MM.1S (cell line): ENCODE measurements at regions not wholly inside any gene's neighbourhood (a gene's known extent, or its start where the extent isn't known, plus 50 kb on each side); places are given as distances from the start of the nearest gene placed in this dataset.

Source experiments
- EZH2 ChIP-seq: fragments of 300-600 bp; sonication (generic); optimal IDR thresholded peaks from 2 replicates; pipeline ENCODE3; 2017; ENCODE audit warnings: low read depth, mild to moderate bottlenecking, antibody characterized with exemption, low read length, mixed read lengths
- EZH2phosphoT487 ChIP-seq: fragments of 300-600 bp; sonication (generic); IDR thresholded peaks from 2 replicates; pipeline ENCODE4 v1.6.1; 2018; ENCODE audit warnings: antibody characterized with exemption, low read length
- TF ChIP-seq, protein P1 (sequence below): fragments of 300-600 bp; sonication (generic); IDR thresholded peaks from 2 replicates; pipeline ENCODE4 v1.5.1; 2016; ENCODE audit warnings: antibody characterized with exemption, low read length, mixed read lengths

DNA sequence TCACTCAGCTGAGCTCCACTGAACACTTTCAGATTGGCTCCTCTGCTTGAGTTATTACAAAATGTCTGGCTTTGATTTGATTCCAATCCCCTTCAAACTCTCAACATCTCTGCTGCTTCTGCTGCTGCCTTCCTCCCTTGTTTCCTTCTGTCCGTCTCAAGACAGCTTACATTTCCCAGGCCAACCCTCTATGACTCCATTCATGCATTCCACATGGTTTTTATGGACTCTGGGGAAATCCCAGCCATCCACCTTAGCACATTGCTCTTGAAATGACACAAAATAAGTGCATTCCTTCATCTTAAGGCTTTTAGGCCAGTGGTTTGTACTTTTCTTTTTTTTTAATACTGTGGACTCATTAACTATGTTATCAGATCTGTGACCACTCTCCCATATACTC, 68.5 kb upstream of the TMEM164 start:
- TF ChIP-seq, protein P1, sequence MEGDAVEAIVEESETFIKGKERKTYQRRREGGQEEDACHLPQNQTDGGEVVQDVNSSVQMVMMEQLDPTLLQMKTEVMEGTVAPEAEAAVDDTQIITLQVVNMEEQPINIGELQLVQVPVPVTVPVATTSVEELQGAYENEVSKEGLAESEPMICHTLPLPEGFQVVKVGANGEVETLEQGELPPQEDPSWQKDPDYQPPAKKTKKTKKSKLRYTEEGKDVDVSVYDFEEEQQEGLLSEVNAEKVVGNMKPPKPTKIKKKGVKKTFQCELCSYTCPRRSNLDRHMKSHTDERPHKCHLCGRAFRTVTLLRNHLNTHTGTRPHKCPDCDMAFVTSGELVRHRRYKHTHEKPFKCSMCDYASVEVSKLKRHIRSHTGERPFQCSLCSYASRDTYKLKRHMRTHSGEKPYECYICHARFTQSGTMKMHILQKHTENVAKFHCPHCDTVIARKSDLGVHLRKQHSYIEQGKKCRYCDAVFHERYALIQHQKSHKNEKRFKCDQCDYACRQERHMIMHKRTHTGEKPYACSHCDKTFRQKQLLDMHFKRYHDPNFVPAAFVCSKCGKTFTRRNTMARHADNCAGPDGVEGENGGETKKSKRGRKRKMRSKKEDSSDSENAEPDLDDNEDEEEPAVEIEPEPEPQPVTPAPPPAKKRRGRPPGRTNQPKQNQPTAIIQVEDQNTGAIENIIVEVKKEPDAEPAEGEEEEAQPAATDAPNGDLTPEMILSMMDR = no peak
- no peak for TF ChIP-seq EZH2
- TF ChIP-seq EZH2phosphoT487 = no peak
